Colon (tissue), 2 donors: ENCODE measurements at regions not wholly inside any gene's neighbourhood (a gene's known extent, or its start where the extent isn't known, plus 50 kb on each side); places are given as distances from the start of the nearest gene placed in this dataset.

Source experiments
- FAIRE-seq: peaks from 2 replicates; lab custom pipeline; 2012; peaks lifted over from hg19 to GRCh38; lab: Jason Lieb, UNC
- donor health status: control.
- donor health status: control.

DNA sequence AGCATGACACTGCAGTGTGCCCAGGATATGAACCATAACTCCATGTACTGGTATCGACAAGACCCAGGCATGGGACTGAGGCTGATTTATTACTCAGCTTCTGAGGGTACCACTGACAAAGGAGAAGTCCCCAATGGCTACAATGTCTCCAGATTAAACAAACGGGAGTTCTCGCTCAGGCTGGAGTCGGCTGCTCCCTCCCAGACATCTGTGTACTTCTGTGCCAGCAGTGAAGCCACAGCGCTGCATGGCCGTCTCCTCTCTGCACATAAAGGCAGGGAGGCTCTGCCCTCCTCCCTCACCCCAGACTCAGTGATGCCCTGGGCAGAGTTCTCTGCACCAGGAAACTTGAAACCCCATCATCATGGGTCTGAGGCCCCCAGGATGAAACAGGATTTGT, 70.7 kb upstream of the PRSS58 start:
- FAIRE-seq = no peak

DNA sequence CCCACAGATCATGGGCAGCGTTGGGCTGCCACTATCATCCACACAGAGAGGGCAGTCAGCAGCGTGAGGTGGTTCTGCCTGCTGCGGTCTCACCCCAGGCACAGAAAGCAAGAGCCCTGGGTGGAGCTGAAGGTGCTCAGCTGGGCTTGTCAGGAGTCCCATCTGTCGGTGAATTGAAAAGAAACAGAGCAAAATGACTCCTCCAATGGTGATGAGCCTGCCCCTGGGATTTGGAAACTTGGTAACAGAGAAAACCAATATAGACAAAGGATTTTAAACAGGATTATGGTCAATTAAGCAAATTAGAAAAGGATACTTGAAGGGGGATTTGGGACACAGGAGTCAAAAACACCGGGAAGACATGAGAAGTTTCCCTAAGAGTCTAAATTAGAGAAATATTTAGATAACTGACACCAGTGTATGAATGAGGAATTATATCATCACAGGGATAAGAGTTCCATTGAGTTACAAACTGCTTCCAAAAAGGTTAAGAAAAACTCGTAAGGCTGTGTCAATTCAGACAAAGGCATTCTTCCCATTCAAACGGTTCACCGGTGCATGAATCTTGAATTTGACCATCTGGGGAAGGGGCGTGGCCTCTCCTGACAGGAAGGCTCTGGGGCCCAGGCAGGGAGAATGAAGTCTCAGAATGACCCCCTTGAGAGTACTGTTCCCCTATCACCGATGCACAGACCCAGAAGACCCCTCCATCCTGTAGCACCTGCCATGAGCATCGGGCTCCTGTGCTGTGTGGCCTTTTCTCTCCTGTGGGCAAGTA, 70.0 kb upstream of the PRSS58 start:
- FAIRE-seq = no peak

- no peak for FAIRE-seq
Measured at GRCh38 chr7:142323706-142324105, 65.8 kb upstream of the PRSS58 start.

- no peak for FAIRE-seq
Measured at GRCh38 chr7:142321391-142321790, 63.5 kb upstream of the PRSS58 start.

GRCh38 chr7:142320883-142321282, 63.0 kb upstream of the PRSS58 start:
- no peak for FAIRE-seq

GRCh38 chr7:142319970-142320369, 62.1 kb upstream of the PRSS58 start:
- no peak for FAIRE-seq

DNA sequence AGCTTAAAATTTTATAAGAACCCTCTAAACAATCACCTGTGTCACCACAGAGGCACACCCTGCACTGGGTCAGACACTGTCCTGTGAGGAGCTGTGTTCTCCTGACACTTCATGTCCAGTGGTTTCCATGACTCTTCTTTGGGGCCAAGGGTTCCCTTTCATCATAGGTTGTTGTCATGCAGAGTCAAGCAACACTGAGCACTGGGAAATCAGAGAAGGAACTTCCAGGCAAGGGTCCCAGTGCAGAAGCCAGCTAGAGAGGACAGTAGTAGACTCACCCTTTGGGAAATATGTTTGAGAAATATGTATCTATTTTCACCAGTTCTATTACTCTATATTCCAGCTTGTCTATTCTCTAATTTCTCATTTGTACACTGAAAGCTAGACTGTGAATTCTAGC, 56.4 kb upstream of the PRSS58 start:
- FAIRE-seq = no peak

DNA sequence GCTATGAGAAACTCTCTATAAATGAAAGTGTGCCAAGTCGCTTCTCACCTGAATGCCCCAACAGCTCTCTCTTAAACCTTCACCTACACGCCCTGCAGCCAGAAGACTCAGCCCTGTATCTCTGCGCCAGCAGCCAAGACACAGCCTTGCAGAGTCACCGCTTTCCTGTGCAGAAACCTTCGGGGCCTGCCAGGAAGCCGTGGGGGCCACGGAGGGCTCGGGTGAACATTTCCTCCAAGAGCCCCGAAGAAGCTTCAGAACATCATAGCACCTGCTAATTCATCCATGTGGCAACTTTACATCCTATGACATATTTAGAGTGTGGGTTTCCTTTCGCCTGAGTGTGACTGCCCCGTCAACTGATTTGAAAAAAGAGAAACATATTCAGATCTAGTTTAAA, 55.7 kb upstream of the PRSS58 start:
- FAIRE-seq = no peak

- FAIRE-seq = no peak
Measured at GRCh38 chr7:142311876-142312275, 54.0 kb upstream of the PRSS58 start.

DNA sequence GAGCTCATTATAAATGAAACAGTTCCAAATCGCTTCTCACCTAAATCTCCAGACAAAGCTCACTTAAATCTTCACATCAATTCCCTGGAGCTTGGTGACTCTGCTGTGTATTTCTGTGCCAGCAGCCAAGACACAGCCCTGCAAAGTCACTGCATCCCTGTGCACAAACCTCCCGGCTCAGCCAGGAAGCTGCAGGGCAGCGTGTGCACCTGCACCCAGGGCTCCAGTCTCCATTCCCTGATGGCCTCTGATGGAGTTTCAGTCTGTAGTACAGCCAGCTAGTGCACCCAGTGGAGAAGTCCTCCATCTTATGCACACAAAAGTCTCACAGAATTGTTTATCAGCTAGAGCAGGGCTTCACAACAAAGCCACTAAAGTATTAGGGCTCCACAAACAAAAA, 51.1 kb upstream of the PRSS58 start:
- no peak for FAIRE-seq

DNA sequence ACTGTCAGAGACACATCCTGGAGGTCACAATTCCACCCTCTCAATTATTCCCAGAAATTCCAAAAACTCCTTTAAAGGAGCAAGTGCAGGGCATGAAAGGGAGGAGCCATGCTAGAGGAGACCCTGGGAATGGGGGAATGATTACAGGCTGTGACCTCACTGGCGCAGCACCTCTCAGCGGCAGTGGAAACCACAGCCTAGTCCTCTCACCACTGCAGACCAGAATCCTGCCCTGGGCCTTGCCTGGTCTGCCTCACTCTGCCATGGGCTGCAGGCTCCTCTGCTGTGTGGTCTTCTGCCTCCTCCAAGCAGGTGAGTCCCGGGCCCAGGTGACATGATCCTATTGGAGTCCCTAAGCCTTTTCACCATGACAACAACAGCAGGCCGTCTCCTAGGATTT, 50.5 kb upstream of the PRSS58 start:
- no peak for FAIRE-seq
